ENCODE measurements at regions not wholly inside any gene's neighbourhood (a gene's known extent, or its start where the extent isn't known, plus 50 kb on each side); places are given as distances from the start of the nearest gene placed in this dataset.
"Not testable (repeated sequence)": the region's sequence is repeated elsewhere in the genome, so short reads cannot be mapped to it uniquely, and the experiment has no call there.

DNA sequence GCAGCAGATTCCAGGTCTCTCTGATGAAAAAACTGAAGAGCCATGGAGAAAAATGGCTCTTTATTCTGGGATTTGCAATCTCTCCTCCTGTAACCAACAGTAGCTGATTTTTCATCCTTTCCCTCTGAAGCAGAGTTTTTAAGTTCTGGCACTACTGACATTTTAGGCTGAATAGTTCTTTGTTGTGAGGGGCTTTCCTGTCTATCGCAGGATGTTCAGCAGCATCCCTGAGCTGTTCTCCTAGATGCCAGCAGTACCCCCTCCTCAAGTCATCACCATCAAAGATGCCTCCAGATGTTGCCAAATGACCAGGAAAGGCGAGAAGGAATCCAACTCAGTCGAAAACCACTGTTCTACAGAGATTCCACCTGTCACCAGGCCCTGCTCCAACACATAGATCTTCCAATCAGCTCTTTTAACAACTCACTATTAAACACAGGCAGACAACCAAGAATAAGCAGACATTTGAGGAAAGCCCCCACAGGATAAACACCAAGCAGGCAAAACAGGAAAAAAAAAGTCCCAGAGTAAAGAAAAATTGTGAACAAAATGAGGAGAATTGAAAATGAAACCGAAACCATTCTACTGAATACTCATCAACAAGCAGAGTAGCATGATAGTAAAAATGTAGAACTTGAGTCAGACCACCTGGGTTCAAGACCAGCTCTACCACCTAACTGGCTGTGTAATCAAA, 124.8 kb downstream of the MPP7 start:
- in situ Hi-C loops (cut with HindIII; ENCODE audit: low sequenced_read_pairs): no loop called here
- DNase-seq (ENCODE audit: low read depth): no peak
- H3K4me3 ChIP-seq (ENCODE audit: low read depth, low read length): no peak overlapping the region
- no peak for TF ChIP-seq CTCF (IDR thresholded peaks at IDR 0.05; ENCODE audit: low read depth, low read length, missing control alignments)

DNA sequence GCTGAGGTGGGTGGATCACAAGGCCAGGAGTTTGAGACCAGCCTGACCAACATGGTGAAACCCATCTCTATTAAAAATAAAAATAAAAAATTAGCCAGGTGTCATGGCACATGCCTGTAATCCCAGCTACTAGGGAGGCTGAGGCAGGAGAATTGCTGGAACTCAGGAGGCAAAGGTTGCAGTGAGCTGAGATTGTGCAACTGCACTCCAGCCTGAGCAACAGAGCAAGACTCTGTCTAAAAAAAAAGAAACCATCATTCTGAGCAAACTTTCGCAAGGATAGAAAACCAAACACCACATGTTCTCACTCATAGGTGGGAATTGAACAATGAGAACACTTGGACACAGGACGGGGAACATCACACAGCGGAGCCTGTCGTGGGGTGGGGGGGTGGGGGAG, 126.4 kb downstream of the MPP7 start:
- H3K4me3 ChIP-seq (ENCODE audit: low read depth, low read length); DNase-seq (ENCODE audit: low read depth); in situ Hi-C loops (cut with HindIII; ENCODE audit: low sequenced_read_pairs): not testable (repeated sequence)

DNA sequence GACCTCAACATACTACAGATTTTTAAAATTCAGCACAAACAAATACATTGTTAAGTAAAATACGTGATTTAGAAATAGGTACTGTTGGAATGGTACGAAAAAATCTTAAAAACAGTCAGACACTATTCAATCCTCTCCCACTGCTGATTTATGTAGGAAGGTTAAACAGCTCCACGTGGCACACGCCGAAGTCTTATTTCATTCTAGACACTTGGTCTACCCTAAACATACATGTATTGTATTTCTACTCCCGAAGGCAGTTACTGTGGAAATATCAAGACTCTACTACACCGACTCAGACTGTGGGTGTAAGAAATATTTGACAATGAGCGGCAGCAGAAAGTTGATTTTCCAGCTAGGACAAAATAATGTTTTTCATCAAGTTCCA, 130.6 kb downstream of the MPP7 start:
- no peak overlapping the region for H3K4me3 ChIP-seq (ENCODE audit: low read depth, low read length)
- TF ChIP-seq CTCF (IDR thresholded peaks at IDR 0.05; ENCODE audit: low read depth, low read length, missing control alignments): no peak
- no peak for DNase-seq (ENCODE audit: low read depth)
- in situ Hi-C loops (cut with HindIII; ENCODE audit: low sequenced_read_pairs): no loop called here

DNA sequence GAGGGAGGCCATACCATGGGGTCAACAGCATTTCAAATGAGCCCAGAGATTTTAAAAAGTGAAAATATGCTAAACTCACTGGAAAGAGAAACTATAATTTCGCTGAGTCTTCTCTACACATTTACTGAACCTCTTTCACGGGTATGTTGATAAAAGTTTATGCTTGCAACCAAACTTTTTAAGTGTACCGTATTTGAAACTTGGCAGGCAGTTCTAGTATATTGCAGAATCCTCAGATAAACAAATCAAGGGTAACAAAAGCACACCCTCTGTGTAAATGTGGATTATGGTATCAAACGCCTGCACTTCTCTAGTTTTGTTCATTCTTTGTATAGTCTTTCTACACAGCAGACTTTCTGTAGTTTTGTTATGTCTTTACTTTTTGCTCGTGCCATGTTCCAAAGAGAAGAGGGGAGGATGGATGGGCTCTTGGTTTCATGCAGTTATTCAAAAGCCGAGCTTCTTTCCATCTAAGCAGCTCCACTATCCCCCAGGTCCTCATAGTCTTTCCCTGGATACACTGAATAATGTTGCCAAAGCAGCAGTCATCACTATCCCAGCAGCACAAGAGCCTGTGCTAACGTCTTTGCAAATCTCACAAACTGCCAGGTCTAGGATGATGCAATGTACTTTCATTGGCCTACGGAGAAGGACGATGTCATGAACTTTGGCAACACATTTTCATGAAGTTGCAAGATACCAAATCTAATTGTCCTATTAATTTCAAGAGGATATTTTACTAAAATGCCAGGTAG, 131.2 kb downstream of the MPP7 start:
- in situ Hi-C loops (cut with HindIII; ENCODE audit: low sequenced_read_pairs): no loop called here
- no peak overlapping the region for H3K4me3 ChIP-seq (ENCODE audit: low read depth, low read length)
- no peak for DNase-seq (ENCODE audit: low read depth)
- TF ChIP-seq CTCF (IDR thresholded peaks at IDR 0.05; ENCODE audit: low read depth, low read length, missing control alignments): no peak

DNA sequence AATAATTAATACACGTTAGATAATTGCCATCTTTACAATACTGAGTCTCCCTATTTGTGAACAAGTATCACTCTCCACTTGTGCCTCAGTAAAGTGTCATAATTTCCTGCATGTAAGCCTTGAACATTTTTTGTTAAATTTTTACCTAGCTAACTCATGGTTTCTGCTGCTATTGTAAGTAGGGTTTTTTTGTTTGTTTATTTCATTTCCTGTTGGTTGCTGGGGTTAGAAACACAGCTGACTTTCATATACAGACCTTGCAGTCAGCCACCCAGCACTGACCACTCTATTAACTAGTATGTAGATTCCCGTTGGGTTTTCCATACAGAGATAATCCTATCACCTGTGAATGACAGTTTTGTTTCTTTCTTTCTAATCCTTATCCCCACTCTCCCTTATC, 133.3 kb downstream of the MPP7 start:
- in situ Hi-C loops (cut with HindIII; ENCODE audit: low sequenced_read_pairs): no loop called here
- TF ChIP-seq CTCF (IDR thresholded peaks at IDR 0.05; ENCODE audit: low read depth, low read length, missing control alignments): no peak
- DNase-seq (ENCODE audit: low read depth): no peak
- no peak overlapping the region for H3K4me3 ChIP-seq (ENCODE audit: low read depth, low read length)

DNA sequence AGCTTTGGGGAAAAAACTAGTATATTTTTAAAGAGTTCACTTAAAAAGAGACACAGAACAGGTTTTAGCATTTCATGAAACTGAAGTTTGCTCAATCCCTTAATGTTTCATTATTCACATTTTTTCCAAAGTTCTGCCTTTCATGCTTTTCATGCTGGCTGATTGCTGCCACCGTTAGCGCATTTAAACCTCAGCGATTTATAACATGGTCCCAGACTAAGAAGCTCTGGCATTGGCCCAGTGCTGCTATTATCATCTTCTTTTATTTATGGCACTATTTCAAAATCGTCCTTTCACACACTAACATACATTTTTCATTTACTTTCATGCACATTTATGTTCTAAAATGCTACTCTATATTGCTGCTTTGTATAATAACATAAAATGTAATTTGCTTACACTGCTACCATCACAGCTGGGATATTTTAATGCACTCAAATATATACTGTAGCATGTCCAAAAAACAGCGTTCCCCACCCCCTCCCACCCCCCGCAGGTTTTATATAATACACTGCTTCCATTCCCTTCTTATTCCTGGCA, 141.9 kb downstream of the MPP7 start:
- H3K4me3 ChIP-seq (ENCODE audit: low read depth, low read length): no peak overlapping the region
- DNase-seq (ENCODE audit: low read depth): no peak
- in situ Hi-C loops (cut with HindIII; ENCODE audit: low sequenced_read_pairs): no loop called here
- TF ChIP-seq CTCF (IDR thresholded peaks at IDR 0.05; ENCODE audit: low read depth, low read length, missing control alignments): no peak

DNA sequence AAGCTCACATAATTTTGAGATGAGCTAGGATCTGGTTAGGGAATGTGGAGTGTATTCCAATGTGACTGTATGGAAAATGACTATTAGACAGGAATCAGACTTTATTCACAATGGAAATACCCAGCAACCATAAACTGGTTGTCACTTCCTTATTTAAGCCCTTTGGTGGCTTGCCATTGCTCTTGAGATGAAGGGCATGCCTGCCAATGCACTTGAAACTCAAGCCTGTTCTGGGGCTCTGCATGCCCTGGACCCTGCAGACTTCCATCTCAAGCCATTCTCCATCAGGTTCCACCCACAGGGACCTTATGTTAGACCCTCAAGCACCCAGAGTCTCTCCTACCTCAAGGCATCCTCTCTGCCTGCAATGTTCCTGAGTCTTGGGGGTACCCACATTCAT, 145.5 kb downstream of the MPP7 start:
- no peak for DNase-seq (ENCODE audit: low read depth)
- TF ChIP-seq CTCF (IDR thresholded peaks at IDR 0.05; ENCODE audit: low read depth, low read length, missing control alignments): no peak
- no peak overlapping the region for H3K4me3 ChIP-seq (ENCODE audit: low read depth, low read length)
- in situ Hi-C loops (cut with HindIII; ENCODE audit: low sequenced_read_pairs): no loop called here
